Ishikawa (cell line): ENCODE measurements at regions not wholly inside any gene's neighbourhood (a gene's known extent, or its start where the extent isn't known, plus 50 kb on each side); places are given as distances from the start of the nearest gene placed in this dataset.

Experiments used
- CEBPB ChIP-seq: IDR thresholded peaks from 2 replicates; pipeline ENCODE4 v1.6.1; 2012
- CREB1 ChIP-seq: IDR thresholded peaks from 2 replicates; pipeline ENCODE4 v1.6.1; 2012; ENCODE audit warnings: low read depth
- EGR1 ChIP-seq: IDR thresholded peaks from 2 replicates; pipeline ENCODE4 v1.6.1; 2012
- EP300 ChIP-seq: IDR thresholded peaks from 2 replicates; pipeline ENCODE4 v1.6.1; 2012; ENCODE audit warnings: borderline replicate concordance
- FOXM1 ChIP-seq: IDR thresholded peaks from 2 replicates; pipeline ENCODE4 v1.6.1; 2012; ENCODE audit warnings: low read depth, borderline replicate concordance
- NFIC ChIP-seq: IDR thresholded peaks from 2 replicates; pipeline ENCODE4 v1.6.1; 2012
- RAD21 ChIP-seq: IDR thresholded peaks from 2 replicates; pipeline ENCODE4 v1.6.1; 2012; ENCODE audit warnings: low read depth
- TAF1 ChIP-seq: IDR thresholded peaks from 2 replicates; pipeline ENCODE4 v1.6.1; 2012; ENCODE audit warnings: low read depth, mild to moderate bottlenecking
- TCF12 ChIP-seq: IDR thresholded peaks from 2 replicates; pipeline ENCODE4 v1.6.1; 2012; ENCODE audit warnings: low read depth
- TEAD4 ChIP-seq: IDR thresholded peaks from 2 replicates; pipeline ENCODE4 v1.6.1; 2012
- YY1 ChIP-seq: IDR thresholded peaks from 2 replicates; pipeline ENCODE4 v1.6.1; 2012; ENCODE audit warnings: low read depth
- ZBTB7A ChIP-seq: IDR thresholded peaks from 2 replicates; pipeline ENCODE4 v1.6.1; 2012; ENCODE audit warnings: low read depth
- TF ChIP-seq, protein P1 (sequence below): IDR thresholded peaks from 2 replicates; pipeline ENCODE4 v1.6.1; 2012
- TF ChIP-seq, protein P2 (sequence below): IDR thresholded peaks from 2 replicates; pipeline ENCODE4 v1.6.1; 2012
- TF ChIP-seq, protein P3 (sequence below): IDR thresholded peaks from 2 replicates; pipeline ENCODE4 v1.6.1; 2012; ENCODE audit warnings: low read depth, mild to moderate bottlenecking

DNA sequence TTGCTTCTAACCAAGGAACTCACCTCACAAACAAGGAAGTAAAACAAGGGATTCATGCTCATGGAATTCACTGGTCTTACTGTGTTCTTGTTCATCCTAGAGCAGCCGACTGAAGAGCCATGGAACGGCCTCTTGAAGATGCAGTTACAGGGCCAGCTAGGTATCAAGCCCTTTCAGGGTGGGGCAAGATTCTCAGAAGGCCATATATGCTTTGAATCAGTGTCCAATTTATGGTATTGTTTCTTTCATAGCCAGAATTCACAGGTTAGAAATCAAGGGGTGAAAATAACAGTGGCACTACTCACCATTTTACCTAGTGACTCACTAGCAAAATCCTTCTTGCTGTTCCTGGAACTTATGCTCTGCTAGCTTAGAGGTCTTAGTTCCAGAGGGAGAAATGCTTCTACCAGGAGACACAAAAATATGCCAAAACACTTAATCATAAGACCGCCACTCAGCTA, 159.5 kb upstream of the CDH10 start:
- TF ChIP-seq TCF12: no peak
- TF ChIP-seq TAF1: no peak
- TF ChIP-seq CEBPB: no peak
- no peak for TF ChIP-seq RAD21
- no peak for TF ChIP-seq NFIC
- TF ChIP-seq YY1: no peak
- TF ChIP-seq, protein P1, sequence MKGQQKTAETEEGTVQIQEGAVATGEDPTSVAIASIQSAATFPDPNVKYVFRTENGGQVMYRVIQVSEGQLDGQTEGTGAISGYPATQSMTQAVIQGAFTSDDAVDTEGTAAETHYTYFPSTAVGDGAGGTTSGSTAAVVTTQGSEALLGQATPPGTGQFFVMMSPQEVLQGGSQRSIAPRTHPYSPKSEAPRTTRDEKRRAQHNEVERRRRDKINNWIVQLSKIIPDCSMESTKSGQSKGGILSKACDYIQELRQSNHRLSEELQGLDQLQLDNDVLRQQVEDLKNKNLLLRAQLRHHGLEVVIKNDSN: no peak
- no peak for TF ChIP-seq TEAD4
- TF ChIP-seq, protein P2, sequence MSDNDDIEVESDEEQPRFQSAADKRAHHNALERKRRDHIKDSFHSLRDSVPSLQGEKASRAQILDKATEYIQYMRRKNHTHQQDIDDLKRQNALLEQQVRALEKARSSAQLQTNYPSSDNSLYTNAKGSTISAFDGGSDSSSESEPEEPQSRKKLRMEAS: no peak
- TF ChIP-seq, protein P3, sequence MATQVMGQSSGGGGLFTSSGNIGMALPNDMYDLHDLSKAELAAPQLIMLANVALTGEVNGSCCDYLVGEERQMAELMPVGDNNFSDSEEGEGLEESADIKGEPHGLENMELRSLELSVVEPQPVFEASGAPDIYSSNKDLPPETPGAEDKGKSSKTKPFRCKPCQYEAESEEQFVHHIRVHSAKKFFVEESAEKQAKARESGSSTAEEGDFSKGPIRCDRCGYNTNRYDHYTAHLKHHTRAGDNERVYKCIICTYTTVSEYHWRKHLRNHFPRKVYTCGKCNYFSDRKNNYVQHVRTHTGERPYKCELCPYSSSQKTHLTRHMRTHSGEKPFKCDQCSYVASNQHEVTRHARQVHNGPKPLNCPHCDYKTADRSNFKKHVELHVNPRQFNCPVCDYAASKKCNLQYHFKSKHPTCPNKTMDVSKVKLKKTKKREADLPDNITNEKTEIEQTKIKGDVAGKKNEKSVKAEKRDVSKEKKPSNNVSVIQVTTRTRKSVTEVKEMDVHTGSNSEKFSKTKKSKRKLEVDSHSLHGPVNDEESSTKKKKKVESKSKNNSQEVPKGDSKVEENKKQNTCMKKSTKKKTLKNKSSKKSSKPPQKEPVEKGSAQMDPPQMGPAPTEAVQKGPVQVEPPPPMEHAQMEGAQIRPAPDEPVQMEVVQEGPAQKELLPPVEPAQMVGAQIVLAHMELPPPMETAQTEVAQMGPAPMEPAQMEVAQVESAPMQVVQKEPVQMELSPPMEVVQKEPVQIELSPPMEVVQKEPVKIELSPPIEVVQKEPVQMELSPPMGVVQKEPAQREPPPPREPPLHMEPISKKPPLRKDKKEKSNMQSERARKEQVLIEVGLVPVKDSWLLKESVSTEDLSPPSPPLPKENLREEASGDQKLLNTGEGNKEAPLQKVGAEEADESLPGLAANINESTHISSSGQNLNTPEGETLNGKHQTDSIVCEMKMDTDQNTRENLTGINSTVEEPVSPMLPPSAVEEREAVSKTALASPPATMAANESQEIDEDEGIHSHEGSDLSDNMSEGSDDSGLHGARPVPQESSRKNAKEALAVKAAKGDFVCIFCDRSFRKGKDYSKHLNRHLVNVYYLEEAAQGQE: no peak
- TF ChIP-seq EP300: no peak
- TF ChIP-seq ZBTB7A: no peak
- TF ChIP-seq CREB1: no peak
- no peak for TF ChIP-seq EGR1
- TF ChIP-seq FOXM1: no peak

DNA sequence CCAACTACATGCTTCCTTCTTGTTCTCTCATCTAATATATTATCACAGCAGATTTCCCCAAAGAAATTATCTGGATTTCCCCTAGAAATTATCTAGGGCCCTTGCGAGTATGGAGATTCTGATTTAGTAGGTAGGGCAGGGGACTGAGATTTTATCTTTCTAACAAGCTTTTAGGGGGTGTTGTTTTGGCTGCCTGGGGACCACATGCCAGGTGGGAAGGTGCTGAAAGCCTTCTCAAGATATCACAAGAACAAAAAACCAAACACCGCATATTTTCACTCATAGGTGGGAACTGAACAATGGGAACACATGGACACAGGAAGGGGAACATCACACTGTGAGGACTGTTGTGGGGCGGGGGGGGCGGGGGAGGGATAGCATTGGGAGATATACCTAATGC, 146.5 kb upstream of the CDH10 start:
- TF ChIP-seq EP300 (no peak), CREB1 (no peak), TEAD4 (no peak), TAF1 (no peak), FOXM1 (no peak), TCF12 (no peak), YY1 (no peak), EGR1 (no peak), NFIC (no peak), RAD21 (no peak), ZBTB7A (no peak), CEBPB (no peak)
- TF ChIP-seq, protein P1: no peak
- TF ChIP-seq, protein P3: no peak

DNA sequence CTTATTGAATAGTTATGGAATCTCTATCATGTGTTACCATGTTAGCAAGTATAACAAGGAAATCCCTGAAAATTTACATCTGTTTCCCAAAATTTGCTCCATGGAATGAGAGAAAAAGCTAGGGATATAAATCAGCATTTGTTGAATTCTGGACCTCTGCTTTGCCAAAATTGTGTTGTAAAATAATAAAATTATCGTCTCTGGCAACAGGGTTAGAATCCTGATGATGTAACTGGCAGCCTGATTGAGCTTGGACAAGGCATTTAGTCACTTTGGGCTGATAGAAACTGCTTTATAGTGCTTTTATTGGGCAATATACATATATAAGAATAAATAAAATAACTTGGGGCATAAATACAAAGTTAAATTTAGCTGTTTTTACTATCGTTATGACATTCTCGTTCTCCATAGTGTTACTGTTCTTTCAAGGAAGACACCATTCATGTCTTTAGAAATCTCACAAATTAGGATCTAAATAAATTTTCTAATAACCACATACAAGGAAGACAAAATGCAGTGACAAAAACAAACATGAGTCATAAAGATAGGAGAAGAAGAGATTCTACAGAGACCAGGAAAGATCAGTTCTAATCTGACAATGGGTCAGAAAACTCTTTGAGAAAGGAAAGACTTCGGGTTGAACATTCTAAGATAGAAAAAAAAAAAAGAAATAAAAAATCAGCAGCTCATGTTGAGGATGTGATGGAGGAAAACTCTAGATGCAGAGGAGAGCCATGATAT, 145.0 kb upstream of the CDH10 start:
- TF ChIP-seq, protein P2: no peak
- TF ChIP-seq TEAD4 (no peak), TAF1 (no peak), FOXM1 (no peak), CREB1 (no peak), EP300 (no peak), RAD21 (no peak), TCF12 (no peak), CEBPB (no peak), YY1 (no peak), NFIC (no peak), ZBTB7A (no peak), EGR1 (no peak)
- TF ChIP-seq, protein P1: no peak
- TF ChIP-seq, protein P3: no peak
